CD4-positive, CD25-positive, alpha-beta regulatory T cell (primary cell): ENCODE measurements at regions not wholly inside any gene's neighbourhood (a gene's known extent, or its start where the extent isn't known, plus 50 kb on each side); places are given as distances from the start of the nearest gene placed in this dataset.

ENCODE experiments used
- ATAC-seq, 2 donors: fragments of 150-1000 bp; cut with Tn5 transposase; one replicate each; pipeline ENCODE4 v1.10.0; 2021; ENCODE audit warnings: low read depth in 2 of 2, moderate number of reproducible peaks in 2 of 2, moderate library complexity in 1 of 2
- DNase-seq, 3 donors: peaks; one replicate each; pipeline versions ENCODE4 v3.0.0 to v3.0.0-alpha.2; 2012 to 2022; ENCODE audit warnings: mixed read lengths in 1 of 3
- H3K27ac ChIP-seq: one replicate; pipeline ENCODE4 v1.7.0; 2013; ENCODE audit warnings: mild to moderate bottlenecking, low read length; ENCODE audit not compliant: insufficient read depth, poor library complexity, severe bottlenecking
- H3K27me3 ChIP-seq: one replicate; pipeline ENCODE4 v1.7.0; 2013; ENCODE audit warnings: low read length; ENCODE audit not compliant: control insufficient read depth, insufficient read depth
- H3K36me3 ChIP-seq: one replicate; pipeline ENCODE4 v1.7.0; 2013; ENCODE audit warnings: mild to moderate bottlenecking, low read length, moderate library complexity; ENCODE audit not compliant: control insufficient read depth, insufficient read depth
- H3K4me1 ChIP-seq: 2 replicates; pipeline ENCODE4 v1.7.0; 2013; ENCODE audit warnings: mild to moderate bottlenecking, low read length; ENCODE audit not compliant: insufficient read depth, control insufficient read depth, poor library complexity, severe bottlenecking
- H3K4me3 ChIP-seq: one replicate; pipeline ENCODE4 v1.7.0; 2013; ENCODE audit warnings: low read depth, mild to moderate bottlenecking, low read length, moderate library complexity
- H3K9me3 ChIP-seq, 2 experiments: 1 replicate in 1 of 2; 2 replicates in 1 of 2; pipeline ENCODE4 v1.7.0; 2013; ENCODE audit warnings: low read length in 2 of 2, mild to moderate bottlenecking in 1 of 2, moderate library complexity in 1 of 2; ENCODE audit not compliant: control insufficient read depth in 2 of 2
- H3K27ac Mint-ChIP-seq, 3 donors: one replicate each; pipeline ENCODE4 v1.8.0; 2020 to 2022; ENCODE audit warnings: mild to moderate bottlenecking in 3 of 3, mixed read lengths in 3 of 3, moderate library complexity in 2 of 3
- H3K27me3 Mint-ChIP-seq: one replicate; pipeline ENCODE4 v1.8.0; 2022; ENCODE audit warnings: mild to moderate bottlenecking, mixed read lengths
- H3K36me3 Mint-ChIP-seq: one replicate; pipeline ENCODE4 v1.8.0; 2020; ENCODE audit warnings: mixed read lengths
- H3K4me1 Mint-ChIP-seq, 4 donors: one replicate each; pipeline ENCODE4 v1.8.0; 2020 to 2022; ENCODE audit warnings: mixed read lengths in 4 of 4, mild to moderate bottlenecking in 1 of 4
- H3K4me3 Mint-ChIP-seq, 4 donors: one replicate each; pipeline ENCODE4 v1.8.0; 2020 to 2022; ENCODE audit warnings: mild to moderate bottlenecking in 4 of 4, mixed read lengths in 4 of 4, moderate library complexity in 3 of 4
- H3K9me3 Mint-ChIP-seq, 7 donors: one replicate each; pipeline ENCODE4 v1.8.0; 2020 to 2022; ENCODE audit warnings: mixed read lengths in 7 of 7, mild to moderate bottlenecking in 3 of 7, moderate library complexity in 2 of 7

- H3K4me3 Mint-ChIP-seq, result peak overlapping the region in 1 of 4 donors; percentile 16
- H3K36me3 Mint-ChIP-seq, result no peaks in the 10 kb centered on the region
- no peaks in the 10 kb centered on the region for H3K4me1 Mint-ChIP-seq
- H3K4me3 ChIP-seq, result no peak overlapping the region
- no peaks in the 10 kb centered on the region for H3K9me3 ChIP-seq
- H3K27me3 Mint-ChIP-seq, result peaks cover 5% of the 10 kb centered on the region
- H3K4me1 ChIP-seq, result no peaks in the 10 kb centered on the region
- H3K36me3 ChIP-seq, result no peaks in the 10 kb centered on the region
- H3K9me3 Mint-ChIP-seq, result peaks cover 0 to 5% (median 0%) of the 10 kb centered on the region in 7 donors
- no peak for DNase-seq
- H3K27ac Mint-ChIP-seq, result peak overlapping the region in 1 of 3 donors; percentile 28
- no peaks in the 10 kb centered on the region for H3K27me3 ChIP-seq
- H3K27ac ChIP-seq, result no peak overlapping the region
- ATAC-seq, result no peak
These were observed 128.4 kb downstream of the GALC start for GRCh38 chr14:87864356-87865270.

- no peaks in the 10 kb centered on the region for H3K4me1 ChIP-seq
- H3K4me1 Mint-ChIP-seq, result no peaks in the 10 kb centered on the region
- H3K27me3 ChIP-seq, result no peaks in the 10 kb centered on the region
- no peaks in the 10 kb centered on the region for H3K9me3 ChIP-seq
- H3K36me3 ChIP-seq, result no peaks in the 10 kb centered on the region
- ATAC-seq (no peak), DNase-seq (no peak)
- no peak overlapping the region for H3K27ac Mint-ChIP-seq
- H3K9me3 Mint-ChIP-seq, result peaks cover 0 to 2% (median 0%) of the 10 kb centered on the region in 7 donors
- H3K4me3 Mint-ChIP-seq, result no peak overlapping the region
- peaks cover 5% of the 10 kb centered on the region for H3K27me3 Mint-ChIP-seq
- H3K27ac ChIP-seq, result no peak overlapping the region
- no peak overlapping the region for H3K4me3 ChIP-seq
- H3K36me3 Mint-ChIP-seq, result no peaks in the 10 kb centered on the region
These were observed 129.9 kb downstream of the GALC start for GRCh38 chr14:87863047-87863446.

GRCh38 chr14:87852107-87852506, 140.9 kb downstream of the GALC start:
- Histone ChIP-seq H3K27me3 (no peaks in the 10 kb centered on the region), H3K36me3 (no peaks in the 10 kb centered on the region), H3K4me1 (no peaks in the 10 kb centered on the region), H3K4me3 (no peak overlapping the region), H3K27ac (no peak overlapping the region), H3K9me3 (no peaks in the 10 kb centered on the region)
- Mint-ChIP-seq H3K36me3 (no peaks in the 10 kb centered on the region), H3K27me3 (peaks cover 5% of the 10 kb centered on the region), H3K9me3 (peaks cover 0 to 3% (median 0%) of the 10 kb centered on the region in 7 donors), H3K27ac (no peak overlapping the region), H3K4me1 (no peaks in the 10 kb centered on the region), H3K4me3 (no peak overlapping the region)
- ATAC-seq (no peak), DNase-seq (no peak)

DNA sequence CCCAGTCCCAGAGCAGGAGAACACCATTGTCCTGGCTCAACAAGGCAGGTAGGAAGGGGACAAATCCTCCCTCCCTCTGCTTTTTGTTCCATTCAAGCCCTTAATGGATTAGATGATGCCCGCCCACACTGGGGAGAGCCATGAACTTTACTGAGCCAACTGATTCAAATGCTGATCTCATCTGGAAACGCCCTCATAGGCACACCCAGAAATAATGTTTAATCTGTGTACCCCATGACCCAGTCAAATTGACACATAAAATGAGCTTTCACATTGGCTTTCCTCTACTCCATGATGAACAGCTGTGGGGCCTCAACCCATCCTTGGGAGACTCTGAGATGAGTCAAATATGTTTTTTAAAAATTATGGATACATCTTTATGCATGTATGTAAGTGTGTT, 141.8 kb downstream of the GALC start:
- H3K4me3 ChIP-seq, result no peak overlapping the region
- no peak overlapping the region for H3K4me3 Mint-ChIP-seq
- no peaks in the 10 kb centered on the region for H3K36me3 Mint-ChIP-seq
- H3K27me3 Mint-ChIP-seq, result peaks cover 5% of the 10 kb centered on the region
- H3K9me3 Mint-ChIP-seq, result peaks cover 0 to 3% (median 0%) of the 10 kb centered on the region in 7 donors
- no peaks in the 10 kb centered on the region for H3K4me1 Mint-ChIP-seq
- H3K36me3 ChIP-seq, result no peaks in the 10 kb centered on the region
- DNase-seq (no peak), ATAC-seq (no peak)
- H3K4me1 ChIP-seq, result no peaks in the 10 kb centered on the region
- no peak overlapping the region for H3K27ac ChIP-seq
- no peak overlapping the region for H3K27ac Mint-ChIP-seq
- H3K9me3 ChIP-seq, result no peaks in the 10 kb centered on the region
- H3K27me3 ChIP-seq, result no peaks in the 10 kb centered on the region

- H3K27me3 ChIP-seq, result peaks cover 2% of the 10 kb centered on the region
- no peaks in the 10 kb centered on the region for H3K9me3 ChIP-seq
- no peaks in the 10 kb centered on the region for H3K4me1 Mint-ChIP-seq
- H3K36me3 ChIP-seq, result no peaks in the 10 kb centered on the region
- no peaks in the 10 kb centered on the region for H3K4me1 ChIP-seq
- H3K27ac Mint-ChIP-seq, result no peak overlapping the region
- no peak for ATAC-seq
- H3K36me3 Mint-ChIP-seq, result no peaks in the 10 kb centered on the region
- no peak overlapping the region for H3K4me3 Mint-ChIP-seq
- DNase-seq, result no peak
- no peaks in the 10 kb centered on the region for H3K27me3 Mint-ChIP-seq
- H3K4me3 ChIP-seq, result no peak overlapping the region
- no peak overlapping the region for H3K27ac ChIP-seq
- peaks cover 0 to 4% (median 0%) of the 10 kb centered on the region in 7 donors for H3K9me3 Mint-ChIP-seq
These were observed 145.7 kb downstream of the GALC start for GRCh38 chr14:87847216-87847755.

DNA sequence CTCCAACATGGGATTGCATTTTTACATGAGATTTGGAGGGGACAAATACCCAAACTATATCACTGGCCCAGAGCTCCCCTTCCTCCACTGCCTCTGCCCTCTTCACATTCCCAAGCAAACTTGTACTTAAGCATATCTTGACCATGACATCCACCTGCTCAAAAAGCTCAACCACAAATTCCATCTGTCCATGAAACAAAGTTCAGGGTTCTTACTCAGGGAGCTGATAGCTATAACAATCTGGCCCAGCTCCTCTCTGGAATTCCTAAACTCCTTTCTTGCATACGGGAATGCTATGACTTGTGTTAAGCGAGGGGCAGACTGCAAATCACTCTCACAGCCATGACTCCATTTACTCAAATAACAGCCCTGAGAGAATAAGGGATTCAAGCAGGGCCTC, 152.1 kb downstream of the GALC start:
- Histone ChIP-seq H3K27ac (no peak overlapping the region), H3K9me3 (no peaks in the 10 kb centered on the region), H3K27me3 (peaks cover 2% of the 10 kb centered on the region), H3K4me1 (no peaks in the 10 kb centered on the region), H3K4me3 (no peak overlapping the region), H3K36me3 (no peaks in the 10 kb centered on the region)
- no peak for ATAC-seq
- no peak overlapping the region for H3K27ac Mint-ChIP-seq
- H3K4me3 Mint-ChIP-seq, result no peak overlapping the region
- no peak for DNase-seq
- H3K9me3 Mint-ChIP-seq, result peaks cover 0 to 3% (median 0%) of the 10 kb centered on the region in 7 donors
- H3K4me1 Mint-ChIP-seq, result no peaks in the 10 kb centered on the region
- no peaks in the 10 kb centered on the region for H3K36me3 Mint-ChIP-seq
- H3K27me3 Mint-ChIP-seq, result no peaks in the 10 kb centered on the region

GRCh38 chr14:87838931-87839330, 154.1 kb downstream of the GALC start:
- Histone ChIP-seq H3K4me1 (no peaks in the 10 kb centered on the region), H3K27me3 (no peaks in the 10 kb centered on the region), H3K9me3 (no peaks in the 10 kb centered on the region), H3K4me3 (no peak overlapping the region), H3K36me3 (no peaks in the 10 kb centered on the region), H3K27ac (no peak overlapping the region)
- Mint-ChIP-seq H3K27ac (no peak overlapping the region), H3K9me3 (no peaks in the 10 kb centered on the region), H3K4me3 (no peak overlapping the region), H3K36me3 (no peaks in the 10 kb centered on the region), H3K4me1 (no peaks in the 10 kb centered on the region), H3K27me3 (no peaks in the 10 kb centered on the region)
- ATAC-seq, result no peak
- no peak for DNase-seq

- DNase-seq (no peak), ATAC-seq (no peak)
- no peaks in the 10 kb centered on the region for H3K36me3 Mint-ChIP-seq
- no peak overlapping the region for H3K27ac ChIP-seq
- no peak overlapping the region for H3K4me3 ChIP-seq
- no peaks in the 10 kb centered on the region for H3K27me3 Mint-ChIP-seq
- H3K4me1 Mint-ChIP-seq, result no peaks in the 10 kb centered on the region
- H3K36me3 ChIP-seq, result no peaks in the 10 kb centered on the region
- H3K27ac Mint-ChIP-seq, result no peak overlapping the region
- no peaks in the 10 kb centered on the region for H3K4me1 ChIP-seq
- no peaks in the 10 kb centered on the region for H3K27me3 ChIP-seq
- H3K9me3 ChIP-seq, result no peaks in the 10 kb centered on the region
- no peak overlapping the region for H3K4me3 Mint-ChIP-seq
- peaks cover 0 to 2% (median 0%) of the 10 kb centered on the region in 7 donors for H3K9me3 Mint-ChIP-seq
These were observed 155.7 kb downstream of the GALC start for GRCh38 chr14:87837296-87837695.
